ENCODE measurements at regions not wholly inside any gene's neighbourhood (a gene's known extent, or its start where the extent isn't known, plus 50 kb on each side); places are given as distances from the start of the nearest gene placed in this dataset.
A peak's percentile ranks its signal among the peaks of the same experiment; 100 is the strongest.

- Mint-ChIP-seq H3K27me3 (ENCODE audit: low read depth) (no peaks in the 10 kb centered on the region), H3K36me3 (ENCODE audit: low read depth) (no peaks in the 10 kb centered on the region), H3K27ac (ENCODE audit: unreplicated experiment) (no peak overlapping the region), H3K9me3 (no peaks in the 10 kb centered on the region), H3K4me3 (no peak overlapping the region), H3K4me1 (no peaks in the 10 kb centered on the region)
- no peak for DNase-seq (ENCODE audit: low read depth, low spot score)
- no peak for TF ChIP-seq CTCF (conservative IDR thresholded peaks at IDR 0.05)
Measured at GRCh38 chr4:175238827-175239517, 320.8 kb downstream of the ADAM29 start.

- Mint-ChIP-seq H3K9me3 (no peaks in the 10 kb centered on the region), H3K4me3 (no peak overlapping the region), H3K36me3 (ENCODE audit: low read depth) (no peaks in the 10 kb centered on the region), H3K4me1 (no peaks in the 10 kb centered on the region), H3K27me3 (ENCODE audit: low read depth) (no peaks in the 10 kb centered on the region), H3K27ac (ENCODE audit: unreplicated experiment) (no peak overlapping the region)
- DNase-seq (ENCODE audit: low read depth, low spot score) = no peak
- no peak for TF ChIP-seq CTCF (conservative IDR thresholded peaks at IDR 0.05)
Measured at GRCh38 chr4:175246941-175247340, 328.8 kb downstream of the ADAM29 start.

GRCh38 chr4:175252642-175253041 is 334.5 kb downstream of the ADAM29 start:
- H3K27me3 Mint-ChIP-seq (ENCODE audit: low read depth) = no peaks in the 10 kb centered on the region
- no peak overlapping the region for H3K27ac Mint-ChIP-seq (ENCODE audit: unreplicated experiment)
- no peak overlapping the region for H3K4me3 Mint-ChIP-seq
- no peaks in the 10 kb centered on the region for H3K9me3 Mint-ChIP-seq
- H3K36me3 Mint-ChIP-seq (ENCODE audit: low read depth) = no peaks in the 10 kb centered on the region
- H3K4me1 Mint-ChIP-seq = no peaks in the 10 kb centered on the region
- TF ChIP-seq CTCF (conservative IDR thresholded peaks at IDR 0.05) = no peak
- no peak for DNase-seq (ENCODE audit: low read depth, low spot score)

GRCh38 chr4:175253184-175253902 is 335.2 kb downstream of the ADAM29 start:
- Mint-ChIP-seq H3K36me3 (ENCODE audit: low read depth) (no peaks in the 10 kb centered on the region), H3K4me1 (no peaks in the 10 kb centered on the region), H3K27me3 (ENCODE audit: low read depth) (no peaks in the 10 kb centered on the region), H3K4me3 (no peak overlapping the region), H3K9me3 (no peaks in the 10 kb centered on the region), H3K27ac (ENCODE audit: unreplicated experiment) (no peak overlapping the region)
- DNase-seq (ENCODE audit: low read depth, low spot score) = no peak
- peak; percentile 46 for TF ChIP-seq CTCF (conservative IDR thresholded peaks at IDR 0.05)

- no peak for TF ChIP-seq CTCF (conservative IDR thresholded peaks at IDR 0.05)
- no peaks in the 10 kb centered on the region for H3K36me3 Mint-ChIP-seq (ENCODE audit: low read depth)
- no peaks in the 10 kb centered on the region for H3K27me3 Mint-ChIP-seq (ENCODE audit: low read depth)
- H3K4me3 Mint-ChIP-seq = no peak overlapping the region
- no peak overlapping the region for H3K27ac Mint-ChIP-seq (ENCODE audit: unreplicated experiment)
- no peaks in the 10 kb centered on the region for H3K4me1 Mint-ChIP-seq
- no peaks in the 10 kb centered on the region for H3K9me3 Mint-ChIP-seq
- no peak for DNase-seq (ENCODE audit: low read depth, low spot score)
Measured at GRCh38 chr4:175263537-175263936, 345.4 kb downstream of the ADAM29 start.

Data from neural crest cell (in vitro differentiated cells).